Neural cell (in vitro differentiated cells): ENCODE measurements at regions not wholly inside any gene's neighbourhood (a gene's known extent, or its start where the extent isn't known, plus 50 kb on each side); places are given as distances from the start of the nearest gene placed in this dataset.

Experiments used
- H2AFZ ChIP-seq: fragments of 200-600, 300-800 bp; sonication (generic), shearing (Covaris generic); 2 replicates; pipeline ENCODE4 v1.6.0; 2014; ENCODE audit warnings: low read depth, mild to moderate bottlenecking, antibody characterized with exemption, low read length, moderate library complexity
- H3F3A ChIP-seq: fragments of 200-600 bp; shearing (Covaris generic); 2 replicates; pipeline ENCODE4 v1.6.1; 2016; ENCODE audit warnings: mild to moderate bottlenecking, moderate library complexity, mixed read lengths, antibody characterized with exemption, low read length; ENCODE audit not compliant: insufficient read depth, poor library complexity, severe bottlenecking
- H3K27ac ChIP-seq: fragments of 200-600, 300-800 bp; sonication (generic), shearing (Covaris generic); 2 replicates; pipeline ENCODE4 v1.5.1; 2014; ENCODE audit warnings: mild to moderate bottlenecking, low read length, moderate library complexity
- H3K27me3 ChIP-seq: fragments of 300-800, 200-600 bp; sonication (generic), shearing (Covaris generic); 2 replicates; pipeline ENCODE4 v1.6.0; 2014; ENCODE audit warnings: mild to moderate bottlenecking, low read depth, low read length, moderate library complexity; ENCODE audit not compliant: insufficient read depth
- H3K36me3 ChIP-seq: fragments of 300-800, 200-600 bp; sonication (generic), shearing (Covaris generic); 2 replicates; pipeline ENCODE4 v1.5.1; 2014; ENCODE audit warnings: mild to moderate bottlenecking, antibody characterized with exemption, low read length, moderate library complexity; ENCODE audit not compliant: insufficient read depth
- H3K4me2 ChIP-seq: fragments of 300-800, 200-600 bp; sonication (generic), shearing (Covaris generic); 2 replicates; pipeline ENCODE4 v1.6.0; 2014; ENCODE audit warnings: mild to moderate bottlenecking, low read length
- H3K4me3 ChIP-seq: fragments of 300-800, 200-600 bp; sonication (generic), shearing (Covaris generic); 2 replicates; pipeline ENCODE4 v1.5.1; 2014; ENCODE audit warnings: mild to moderate bottlenecking, low read length, moderate library complexity
- H3K79me2 ChIP-seq: fragments of 200-600 bp; shearing (Covaris generic); replicated peaks from 2 replicates; pipeline ENCODE4 v1.6.0; 2014; ENCODE audit warnings: mild to moderate bottlenecking, low read length, moderate library complexity; ENCODE audit not compliant: insufficient read depth
- H3K9ac ChIP-seq: fragments of 300-800, 200-600 bp; sonication (generic), shearing (Covaris generic); 2 replicates; pipeline ENCODE4 v1.6.1; 2016; ENCODE audit warnings: mild to moderate bottlenecking, low read length, mixed read lengths
- H3K9me2 ChIP-seq: fragments of 200-600 bp; shearing (Covaris generic); 2 replicates; pipeline ENCODE4 v1.6.1; 2016; ENCODE audit warnings: mild to moderate bottlenecking, low read length, mixed read lengths; ENCODE audit not compliant: insufficient read depth
- H3K9me3 ChIP-seq: fragments of 200-600, 300-800 bp; sonication (generic), shearing (Covaris generic); 2 replicates; pipeline ENCODE4 v1.6.1; 2016; ENCODE audit warnings: mild to moderate bottlenecking, mixed run types, low read length, moderate library complexity, mixed read lengths
- H4K20me1 ChIP-seq: fragments of 200-600 bp; shearing (Covaris generic); 2 replicates; pipeline ENCODE4 v1.6.1; 2016; ENCODE audit warnings: mild to moderate bottlenecking, mixed run types; ENCODE audit not compliant: insufficient read depth
- EP300 ChIP-seq: fragments of 450-650 bp; conservative IDR thresholded peaks from 2 replicates; pipeline ENCODE4 v1.6.1; 2014; ENCODE audit warnings: antibody characterized with exemption, mild to moderate bottlenecking, moderate library complexity; ENCODE audit not compliant: poor library complexity, severe bottlenecking
- EZH2 ChIP-seq: fragments of 200-600, 300-800 bp; shearing (Covaris generic), sonication (generic); IDR thresholded peaks from 2 replicates; pipeline ENCODE4 v1.6.1; 2014; ENCODE audit warnings: antibody characterized with exemption, low read length, borderline replicate concordance, mild to moderate bottlenecking; ENCODE audit not compliant: insufficient read depth, poor library complexity, severe bottlenecking
- MXI1 ChIP-seq: fragments of 450-650 bp; conservative IDR thresholded peaks from 2 replicates; pipeline ENCODE4 v1.6.1; 2014; ENCODE audit warnings: antibody characterized with exemption, mild to moderate bottlenecking; ENCODE audit not compliant: poor library complexity, severe bottlenecking
- POLR2AphosphoS5 ChIP-seq: IDR thresholded peaks from 2 replicates; pipeline ENCODE4 v1.6.1; 2012
- RAD21 ChIP-seq: fragments of 450-650 bp; conservative IDR thresholded peaks from 2 replicates; pipeline ENCODE4 v1.6.1; 2014; ENCODE audit warnings: antibody characterized with exemption, mild to moderate bottlenecking, moderate library complexity
- SMC3 ChIP-seq: fragments of 450-650 bp; conservative IDR thresholded peaks from 2 replicates; pipeline ENCODE4 v1.6.1; 2014; ENCODE audit warnings: antibody characterized with exemption, mild to moderate bottlenecking, moderate library complexity; ENCODE audit not compliant: poor library complexity
- TAF1 ChIP-seq: IDR thresholded peaks from 2 replicates; pipeline ENCODE4 v1.6.1; 2012; ENCODE audit warnings: low read depth
- TF ChIP-seq, protein P1 (sequence below): IDR thresholded peaks from 2 replicates; pipeline ENCODE4 v1.6.1; 2012; ENCODE audit warnings: borderline replicate concordance
- TF ChIP-seq, protein P2 (sequence below): fragments of 450-650 bp; IDR thresholded peaks from 2 replicates; pipeline ENCODE4 v1.5.1; 2014; ENCODE audit warnings: antibody characterized with exemption, mild to moderate bottlenecking, moderate library complexity; ENCODE audit not compliant: poor library complexity, severe bottlenecking

DNA sequence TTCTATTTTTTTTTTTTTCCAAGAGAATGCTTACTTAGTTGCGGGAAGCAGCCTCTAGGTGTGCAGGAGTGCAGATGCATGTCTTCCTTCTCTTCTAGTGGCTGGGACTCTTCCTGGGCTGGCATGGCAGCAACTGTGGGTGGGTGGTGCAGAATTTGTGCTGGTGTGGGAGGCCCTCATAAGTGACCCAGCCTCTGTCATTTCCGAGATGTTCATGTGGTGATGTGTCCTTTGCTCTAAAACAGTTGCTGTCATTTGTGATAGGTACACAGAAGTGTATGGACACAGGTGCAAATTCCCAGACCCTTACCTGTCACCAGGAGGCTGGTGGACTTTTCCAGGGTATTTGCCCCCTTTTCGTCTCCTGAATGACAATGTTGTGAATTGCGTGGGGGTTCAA is 367.7 kb downstream of the KCNRG start:
- Histone ChIP-seq H3F3A (no peaks in the 10 kb centered on the region), H2AFZ (no peak overlapping the region), H3K27ac (no peak overlapping the region), H3K4me3 (no peak overlapping the region), H3K4me2 (no peak overlapping the region), H3K9me3 (no peaks in the 10 kb centered on the region), H4K20me1 (no peaks in the 10 kb centered on the region), H3K36me3 (no peaks in the 10 kb centered on the region), H3K9me2 (no peaks in the 10 kb centered on the region), H3K9ac (no peak overlapping the region), H3K27me3 (no peaks in the 10 kb centered on the region), H3K79me2 (no peaks in the 10 kb centered on the region)
- TF ChIP-seq RAD21 (no peak), TAF1 (no peak), EP300 (no peak), SMC3 (no peak), POLR2AphosphoS5 (no peak), MXI1 (no peak), EZH2 (no peak)
- TF ChIP-seq, protein P1, sequence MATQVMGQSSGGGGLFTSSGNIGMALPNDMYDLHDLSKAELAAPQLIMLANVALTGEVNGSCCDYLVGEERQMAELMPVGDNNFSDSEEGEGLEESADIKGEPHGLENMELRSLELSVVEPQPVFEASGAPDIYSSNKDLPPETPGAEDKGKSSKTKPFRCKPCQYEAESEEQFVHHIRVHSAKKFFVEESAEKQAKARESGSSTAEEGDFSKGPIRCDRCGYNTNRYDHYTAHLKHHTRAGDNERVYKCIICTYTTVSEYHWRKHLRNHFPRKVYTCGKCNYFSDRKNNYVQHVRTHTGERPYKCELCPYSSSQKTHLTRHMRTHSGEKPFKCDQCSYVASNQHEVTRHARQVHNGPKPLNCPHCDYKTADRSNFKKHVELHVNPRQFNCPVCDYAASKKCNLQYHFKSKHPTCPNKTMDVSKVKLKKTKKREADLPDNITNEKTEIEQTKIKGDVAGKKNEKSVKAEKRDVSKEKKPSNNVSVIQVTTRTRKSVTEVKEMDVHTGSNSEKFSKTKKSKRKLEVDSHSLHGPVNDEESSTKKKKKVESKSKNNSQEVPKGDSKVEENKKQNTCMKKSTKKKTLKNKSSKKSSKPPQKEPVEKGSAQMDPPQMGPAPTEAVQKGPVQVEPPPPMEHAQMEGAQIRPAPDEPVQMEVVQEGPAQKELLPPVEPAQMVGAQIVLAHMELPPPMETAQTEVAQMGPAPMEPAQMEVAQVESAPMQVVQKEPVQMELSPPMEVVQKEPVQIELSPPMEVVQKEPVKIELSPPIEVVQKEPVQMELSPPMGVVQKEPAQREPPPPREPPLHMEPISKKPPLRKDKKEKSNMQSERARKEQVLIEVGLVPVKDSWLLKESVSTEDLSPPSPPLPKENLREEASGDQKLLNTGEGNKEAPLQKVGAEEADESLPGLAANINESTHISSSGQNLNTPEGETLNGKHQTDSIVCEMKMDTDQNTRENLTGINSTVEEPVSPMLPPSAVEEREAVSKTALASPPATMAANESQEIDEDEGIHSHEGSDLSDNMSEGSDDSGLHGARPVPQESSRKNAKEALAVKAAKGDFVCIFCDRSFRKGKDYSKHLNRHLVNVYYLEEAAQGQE, result no peak
- TF ChIP-seq, protein P2, sequence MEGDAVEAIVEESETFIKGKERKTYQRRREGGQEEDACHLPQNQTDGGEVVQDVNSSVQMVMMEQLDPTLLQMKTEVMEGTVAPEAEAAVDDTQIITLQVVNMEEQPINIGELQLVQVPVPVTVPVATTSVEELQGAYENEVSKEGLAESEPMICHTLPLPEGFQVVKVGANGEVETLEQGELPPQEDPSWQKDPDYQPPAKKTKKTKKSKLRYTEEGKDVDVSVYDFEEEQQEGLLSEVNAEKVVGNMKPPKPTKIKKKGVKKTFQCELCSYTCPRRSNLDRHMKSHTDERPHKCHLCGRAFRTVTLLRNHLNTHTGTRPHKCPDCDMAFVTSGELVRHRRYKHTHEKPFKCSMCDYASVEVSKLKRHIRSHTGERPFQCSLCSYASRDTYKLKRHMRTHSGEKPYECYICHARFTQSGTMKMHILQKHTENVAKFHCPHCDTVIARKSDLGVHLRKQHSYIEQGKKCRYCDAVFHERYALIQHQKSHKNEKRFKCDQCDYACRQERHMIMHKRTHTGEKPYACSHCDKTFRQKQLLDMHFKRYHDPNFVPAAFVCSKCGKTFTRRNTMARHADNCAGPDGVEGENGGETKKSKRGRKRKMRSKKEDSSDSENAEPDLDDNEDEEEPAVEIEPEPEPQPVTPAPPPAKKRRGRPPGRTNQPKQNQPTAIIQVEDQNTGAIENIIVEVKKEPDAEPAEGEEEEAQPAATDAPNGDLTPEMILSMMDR, result no peak

DNA sequence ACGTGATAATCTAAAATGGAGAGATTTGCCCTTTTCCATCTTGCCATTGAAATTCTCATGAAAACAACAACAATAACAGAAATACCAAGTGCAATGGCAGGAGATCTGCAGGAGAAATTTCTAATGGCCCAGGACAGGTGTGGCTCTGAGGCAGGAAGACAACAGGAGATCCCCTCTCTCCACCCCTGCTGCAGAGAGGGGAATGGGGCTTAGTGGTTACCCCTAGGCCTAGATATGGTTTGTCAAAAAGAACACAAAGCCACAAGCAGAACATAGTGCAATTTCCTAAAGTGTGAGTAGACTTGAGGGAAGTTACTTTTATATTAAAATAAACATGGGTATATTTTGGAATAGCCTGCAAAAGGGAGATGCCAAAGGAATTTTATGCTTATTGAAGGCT is 369.5 kb downstream of the KCNRG start:
- Histone ChIP-seq H3K9me3 (no peaks in the 10 kb centered on the region), H4K20me1 (no peaks in the 10 kb centered on the region), H3K4me3 (no peak overlapping the region), H3K27ac (no peak overlapping the region), H3K36me3 (no peaks in the 10 kb centered on the region), H3K9ac (no peak overlapping the region), H2AFZ (no peak overlapping the region), H3K79me2 (no peaks in the 10 kb centered on the region), H3K4me2 (no peak overlapping the region), H3K27me3 (no peaks in the 10 kb centered on the region), H3K9me2 (no peaks in the 10 kb centered on the region), H3F3A (no peaks in the 10 kb centered on the region)
- TF ChIP-seq TAF1 (no peak), MXI1 (no peak), EZH2 (no peak), RAD21 (no peak)
- TF ChIP-seq, protein P2, result no peak
- TF ChIP-seq, protein P1, result no peak
